ENCODE measurements at regions not wholly inside any gene's neighbourhood (a gene's known extent, or its start where the extent isn't known, plus 50 kb on each side); places are given as distances from the start of the nearest gene placed in this dataset.
"Not testable (repeated sequence)": the region's sequence is repeated elsewhere in the genome, so short reads cannot be mapped to it uniquely, and the experiment has no call there.

DNA sequence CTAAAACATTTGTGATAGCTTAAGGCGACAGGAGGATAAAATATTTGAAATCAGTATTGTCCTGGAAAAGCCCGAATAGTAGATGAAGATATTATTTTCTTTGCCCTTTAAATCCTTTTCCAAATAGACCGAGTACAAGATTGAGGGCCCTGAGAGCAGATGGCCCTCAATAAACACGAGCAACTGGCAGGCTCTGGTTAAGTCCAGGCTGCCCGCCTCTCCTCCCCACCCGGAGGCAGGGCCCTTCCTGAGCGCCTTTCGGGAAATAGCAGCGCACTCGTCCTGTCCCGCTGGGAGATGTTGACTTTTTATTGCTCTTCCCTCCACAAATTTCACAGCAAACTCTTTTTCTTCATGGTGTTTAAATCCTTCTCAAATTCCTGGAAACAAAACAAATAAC lies 50.8 kb upstream of the MAX start:
- peak; percentile 29 to 57 for DNase-seq

DNA sequence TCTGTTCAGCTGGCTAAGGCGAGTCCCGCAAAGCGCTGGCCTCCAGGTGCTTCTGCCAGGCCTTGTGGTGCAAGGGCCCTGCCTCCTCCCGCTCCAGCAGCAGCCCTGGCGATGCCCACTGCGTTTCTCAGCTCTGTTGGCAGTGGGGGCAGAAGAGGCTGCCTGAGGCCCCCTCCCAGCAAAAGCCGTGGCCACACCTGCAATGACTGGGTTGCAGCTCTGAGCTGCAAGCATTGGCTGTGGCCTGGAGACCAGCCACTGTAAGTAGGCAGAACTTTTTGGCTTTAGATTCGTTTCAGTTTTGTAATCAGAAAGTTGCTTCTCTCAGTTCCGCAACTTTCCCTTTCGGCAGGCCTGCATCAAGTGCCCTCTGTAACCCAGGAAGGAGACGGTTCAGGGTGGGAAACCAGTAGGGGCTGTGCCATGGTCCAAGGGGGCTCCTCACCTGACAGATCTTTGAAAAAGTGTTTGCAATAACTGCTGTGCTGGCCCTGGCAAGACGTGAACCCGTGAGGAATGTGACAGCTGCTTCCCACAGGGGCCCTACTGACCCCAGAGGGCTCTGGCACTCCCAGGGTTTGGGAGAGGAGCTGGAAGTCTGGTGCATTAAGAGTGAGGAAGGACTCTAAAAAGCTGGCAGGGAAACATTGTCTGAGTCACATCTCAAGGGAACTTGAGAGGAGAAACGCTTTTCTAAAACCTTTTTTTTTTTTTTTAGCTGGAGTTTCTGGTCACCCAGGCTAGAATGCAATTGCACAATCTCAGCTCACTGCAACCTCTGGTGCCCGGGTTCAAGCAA lies 54.5 kb upstream of the MAX start:
- DNase-seq: no peak

DNA sequence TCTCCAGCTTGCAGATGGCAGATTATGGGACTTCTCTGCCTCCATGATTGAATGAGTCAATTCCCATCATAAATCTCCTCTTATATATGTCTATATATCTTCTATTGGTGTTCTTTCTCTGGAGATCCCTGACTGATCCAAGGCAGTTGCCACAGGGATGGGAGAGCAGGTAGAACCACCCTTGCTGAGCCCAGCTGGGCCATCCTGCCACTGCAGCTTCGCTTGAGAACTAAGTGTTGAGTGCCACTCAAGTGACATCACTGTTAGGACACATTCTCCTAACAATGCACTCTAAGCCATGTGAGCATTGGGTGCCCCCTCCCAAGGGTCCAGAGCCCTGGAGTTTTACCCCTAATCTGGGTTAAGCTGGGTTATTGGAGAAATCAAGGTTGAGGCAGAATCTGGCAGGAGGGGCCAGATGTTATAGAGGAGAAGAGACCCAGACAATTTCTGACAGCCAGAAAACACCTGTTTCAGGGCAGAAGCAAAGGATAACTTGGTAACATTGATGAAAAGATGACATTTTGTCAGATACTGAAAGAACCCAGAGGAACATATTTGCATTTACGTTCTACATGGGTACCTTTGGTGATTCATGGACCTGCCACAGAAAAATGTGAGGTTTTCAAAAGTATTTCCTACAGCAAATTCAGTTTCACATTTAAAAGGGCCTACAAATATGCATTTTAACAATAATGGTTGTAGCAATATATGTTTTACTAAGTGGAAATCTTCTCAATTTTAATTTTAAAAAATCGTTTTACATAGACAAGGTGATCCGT lies 57.2 kb upstream of the MAX start:
- DNase-seq: no peak

DNA sequence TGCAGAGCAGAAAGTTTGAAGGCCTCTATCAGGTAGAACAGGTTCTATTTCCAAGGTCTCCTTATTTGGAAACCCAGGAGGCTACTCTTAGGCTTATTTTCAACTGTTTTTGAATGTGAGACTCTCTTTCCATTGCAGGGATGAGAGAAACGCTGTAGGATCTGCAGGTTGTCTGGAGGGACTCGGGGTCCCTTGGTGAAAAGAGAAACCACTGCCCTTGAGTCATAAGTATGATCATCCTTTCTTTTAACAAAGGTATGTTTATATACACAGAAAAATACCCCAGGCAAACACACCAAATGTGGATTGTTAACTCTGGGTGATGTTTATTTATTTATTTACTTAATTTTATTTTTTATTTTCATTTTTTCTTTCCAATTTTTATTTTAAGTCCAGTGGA lies 57.8 kb upstream of the MAX start:
- DNase-seq: no peak

DNA sequence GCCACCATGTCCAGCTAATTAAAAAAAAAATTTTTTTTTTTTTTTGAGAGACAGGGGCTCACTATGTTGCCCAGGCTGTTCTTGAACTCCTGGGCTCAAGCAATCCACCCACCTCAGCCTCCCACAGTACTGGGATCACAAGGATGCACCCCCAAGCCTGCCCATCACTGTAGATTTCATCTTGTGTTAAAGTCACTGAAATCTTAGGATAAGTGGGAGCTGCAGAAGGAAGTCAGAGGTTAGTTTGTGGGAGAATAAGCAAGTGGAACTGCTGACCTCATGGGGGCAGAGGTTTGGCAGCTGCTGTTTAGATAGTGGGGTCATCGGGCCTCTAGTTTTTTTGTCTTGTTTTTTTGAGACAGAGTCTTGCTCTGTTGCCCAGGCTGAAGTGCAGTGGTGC lies 59.7 kb upstream of the MAX start:
- no peak for DNase-seq

DNA sequence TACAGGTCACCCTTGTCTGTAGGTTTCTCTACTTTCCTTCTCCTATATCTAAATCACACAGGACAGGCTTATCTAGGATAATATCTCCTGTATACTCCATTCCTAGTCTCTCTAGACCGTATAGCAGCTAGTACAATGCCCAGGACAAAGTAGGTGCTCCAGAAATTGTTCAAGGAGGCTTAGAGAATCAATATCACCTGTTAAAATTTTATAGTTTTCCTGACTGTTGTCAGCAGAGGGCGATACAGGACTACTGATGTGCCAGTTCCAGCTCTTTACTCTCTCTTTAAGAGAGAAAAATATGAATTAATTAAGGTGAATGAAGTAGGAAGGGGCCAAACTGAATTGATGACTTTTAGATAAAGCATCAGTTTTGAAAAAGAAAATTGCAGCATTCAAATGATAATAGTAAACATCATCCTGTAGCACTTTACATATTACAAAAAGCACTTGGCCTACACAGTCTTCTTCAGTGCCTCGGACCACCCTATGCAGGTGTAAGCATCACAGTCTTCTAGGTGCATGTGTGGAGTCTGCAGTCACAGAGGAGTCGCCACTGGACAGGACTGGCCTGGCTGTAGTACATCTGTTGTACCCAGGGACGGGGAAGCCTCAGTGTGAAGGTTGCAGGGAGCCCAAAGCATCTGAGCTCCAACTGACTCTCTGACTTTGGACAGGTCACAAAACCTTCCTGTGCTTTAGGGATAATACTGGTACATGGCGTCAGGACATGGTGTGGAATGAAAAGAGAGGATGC lies 61.9 kb upstream of the MAX start:
- peak in 1 of 2 experiments; percentile 47 for DNase-seq

DNA sequence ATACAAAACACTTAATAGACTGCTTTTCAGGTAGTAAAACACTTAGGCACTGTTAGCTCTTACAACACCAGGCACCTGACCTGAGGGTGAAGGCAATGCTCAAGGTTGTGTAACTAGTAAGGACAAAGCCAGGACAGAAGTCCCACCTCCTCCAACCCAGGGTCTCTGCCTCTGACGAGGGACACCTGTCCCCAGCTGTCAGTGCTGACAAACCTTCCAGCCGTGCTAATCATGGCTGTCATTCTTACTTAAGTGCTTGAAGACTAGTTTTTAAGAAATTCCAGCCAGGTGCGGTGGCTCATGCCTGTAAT lies 62.5 kb upstream of the MAX start:
- DNase-seq: no peak

DNA sequence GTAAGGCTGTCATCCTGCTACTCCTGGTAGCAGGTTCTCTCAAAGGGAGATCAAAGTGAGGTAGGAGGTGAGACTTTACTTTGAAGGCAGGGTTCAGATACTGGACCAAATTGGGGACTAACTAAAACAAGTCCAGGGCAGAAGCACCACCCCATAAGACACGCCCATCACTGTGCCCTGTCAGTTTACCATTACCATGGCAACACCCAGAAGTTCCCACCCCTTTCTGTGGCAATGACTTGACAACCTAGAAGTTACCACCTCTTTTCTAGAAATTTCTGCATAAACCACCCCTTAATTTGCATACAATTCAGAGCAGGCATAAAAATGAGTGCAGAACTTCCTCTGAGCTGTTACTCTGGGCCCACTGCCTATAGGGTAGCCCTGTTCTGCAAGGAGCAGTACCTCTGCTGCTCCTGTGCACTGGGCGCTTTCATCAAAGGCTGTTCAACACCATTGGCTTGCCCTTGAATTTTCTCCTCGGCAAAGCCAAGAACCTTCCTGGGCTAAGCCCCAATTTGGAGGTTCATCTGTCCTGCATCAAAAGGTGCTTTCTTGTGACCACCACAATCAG lies 64.8 kb upstream of the MAX start:
- no peak for DNase-seq

DNA sequence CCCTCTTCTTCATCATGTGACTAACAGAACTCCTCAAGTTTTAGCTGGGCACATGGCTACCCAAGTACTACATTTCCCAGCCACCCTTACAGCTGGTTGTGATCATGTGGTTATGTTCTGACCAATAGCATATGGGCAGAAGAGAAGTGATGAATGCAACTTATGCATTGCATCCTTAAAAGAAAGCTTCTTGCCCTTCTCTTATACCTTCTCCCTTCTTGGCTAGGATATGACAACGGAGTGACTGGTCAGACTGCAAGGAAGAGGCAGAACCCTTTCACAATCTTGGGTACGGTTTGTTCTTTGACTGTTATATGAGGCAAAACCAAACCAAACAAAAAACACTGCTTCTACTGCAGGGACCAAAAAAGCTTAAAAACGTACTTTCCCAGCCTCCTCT lies 66.5 kb upstream of the MAX start:
- DNase-seq: no peak

DNA sequence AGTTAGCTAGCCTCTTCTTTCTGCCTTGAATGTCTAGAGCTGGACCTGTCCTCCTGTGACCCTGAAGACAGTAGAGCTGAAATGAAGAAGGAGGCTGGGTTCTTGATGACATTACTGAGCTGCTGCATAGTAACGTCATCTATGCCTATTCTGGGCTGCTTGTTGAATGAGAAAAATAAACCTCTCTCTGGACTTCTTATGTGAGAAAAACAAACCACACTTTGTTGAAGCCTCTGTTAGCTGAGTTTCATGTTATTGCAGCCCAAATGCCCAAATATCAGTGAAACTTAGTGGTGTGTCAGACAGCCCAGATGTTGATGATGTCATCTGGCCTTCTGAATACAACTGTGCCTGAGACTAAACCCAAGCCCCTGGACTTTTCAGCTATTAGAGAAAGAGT lies 67.0 kb upstream of the MAX start:
- no peak for DNase-seq

DNA sequence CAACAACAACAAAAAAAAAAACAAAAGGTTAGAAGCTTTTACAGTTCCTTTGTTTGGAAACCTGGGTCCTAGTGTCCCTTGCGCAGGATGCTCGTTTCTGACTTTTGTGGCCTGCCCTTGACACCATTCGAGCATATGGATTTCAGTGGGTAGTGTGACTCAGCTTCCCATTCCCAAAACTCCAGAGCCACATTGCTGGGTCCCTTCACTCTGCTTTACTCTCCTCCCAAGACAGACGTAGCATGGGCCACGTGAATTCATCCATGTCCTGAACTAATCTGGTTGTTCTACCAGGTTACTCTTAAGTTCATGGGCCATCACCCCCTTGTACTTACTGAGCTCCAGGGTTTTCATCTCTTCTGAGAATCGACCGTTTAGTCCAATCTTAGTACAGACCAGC lies 68.0 kb upstream of the MAX start:
- DNase-seq: no peak

DNA sequence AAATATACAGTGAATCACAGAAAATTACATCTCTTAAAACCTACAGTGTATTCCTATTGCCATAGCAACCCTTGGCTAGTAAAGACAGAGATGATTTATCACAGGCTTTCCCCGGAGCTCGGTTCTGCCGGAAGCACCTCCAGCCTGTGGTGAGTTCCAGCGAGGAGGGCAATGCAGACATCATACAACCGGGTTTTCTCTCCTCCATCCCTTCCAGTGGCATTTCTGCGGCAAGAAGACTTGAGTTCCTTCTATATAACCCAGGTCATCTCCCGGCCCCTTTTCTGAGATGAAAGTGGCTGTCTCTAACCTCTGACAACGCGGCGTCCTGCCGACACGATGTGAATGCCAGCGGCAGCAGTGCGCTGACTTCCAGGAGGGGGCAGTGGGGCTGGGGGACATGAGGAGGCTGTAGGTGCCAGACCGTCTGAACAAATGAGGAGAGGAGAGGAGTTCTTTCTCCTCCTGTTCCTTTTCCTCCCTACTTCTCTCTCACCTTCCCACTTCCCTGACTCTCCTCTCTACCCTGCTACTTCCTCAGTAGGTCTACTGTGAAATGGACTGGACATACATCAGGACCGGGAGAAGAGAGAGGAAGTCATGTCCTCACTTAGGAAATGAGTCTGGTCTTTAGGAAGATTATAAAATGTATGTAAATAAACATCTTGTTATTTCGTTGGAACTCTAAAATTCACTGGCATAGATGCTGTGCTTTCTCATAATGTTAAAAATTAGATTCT lies 68.6 kb upstream of the MAX start:
- peak; percentile 33 to 38 for DNase-seq

DNA sequence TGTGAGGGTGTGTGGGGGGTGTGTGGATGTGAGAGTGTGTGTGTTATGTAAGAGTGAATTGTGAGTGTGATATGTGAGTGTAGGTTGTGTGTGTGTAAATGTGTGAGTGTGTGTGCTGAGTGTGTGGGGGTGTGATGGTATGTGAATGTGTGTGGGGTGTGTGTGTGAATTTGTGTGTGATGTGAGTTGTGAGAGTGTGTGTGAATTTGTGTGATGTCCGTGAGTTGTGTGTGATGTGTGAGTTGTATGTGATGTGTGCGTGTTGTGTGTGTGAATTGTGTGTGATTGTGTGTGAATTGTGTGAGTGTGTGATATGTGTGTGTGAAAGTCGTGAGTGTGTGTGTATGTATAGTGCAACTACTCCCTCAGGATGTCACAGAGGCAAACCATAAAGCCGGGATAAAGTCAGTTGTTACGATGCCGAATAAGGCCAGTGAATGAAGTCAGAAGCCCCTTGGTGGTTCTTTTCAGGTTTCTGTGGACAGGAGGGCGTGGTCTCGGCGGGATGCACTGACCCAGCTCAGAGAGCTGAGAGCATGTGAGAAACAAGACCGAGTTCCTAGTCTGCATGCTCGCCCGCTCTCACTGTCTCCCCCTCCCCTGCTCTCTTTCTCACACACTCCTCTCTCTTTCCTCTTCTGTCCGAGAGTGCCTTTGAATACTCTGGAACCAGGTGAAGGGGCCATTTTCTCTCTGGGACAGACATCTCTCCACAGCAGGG lies 71.8 kb upstream of the MAX start:
- no peak for DNase-seq

DNA sequence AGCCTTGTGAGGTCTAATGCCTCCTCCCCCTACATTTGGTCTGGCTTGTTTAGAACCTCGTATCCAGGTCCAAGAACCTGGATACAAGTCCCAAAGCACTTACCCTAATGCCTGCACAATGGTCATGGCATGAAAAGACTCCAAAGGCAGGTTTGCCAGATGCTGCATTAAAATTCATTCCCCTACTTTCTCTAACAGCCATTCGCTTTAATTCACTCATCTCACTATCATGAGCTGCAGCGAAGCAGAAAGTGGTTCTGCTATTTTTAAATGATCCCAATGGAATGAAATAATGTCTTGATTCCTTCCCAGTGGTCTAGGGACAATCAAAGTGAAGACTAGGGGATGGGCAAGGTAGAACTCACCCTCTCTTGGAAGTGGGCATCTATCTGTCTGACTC lies 72.5 kb upstream of the MAX start:
- no peak for DNase-seq

DNA sequence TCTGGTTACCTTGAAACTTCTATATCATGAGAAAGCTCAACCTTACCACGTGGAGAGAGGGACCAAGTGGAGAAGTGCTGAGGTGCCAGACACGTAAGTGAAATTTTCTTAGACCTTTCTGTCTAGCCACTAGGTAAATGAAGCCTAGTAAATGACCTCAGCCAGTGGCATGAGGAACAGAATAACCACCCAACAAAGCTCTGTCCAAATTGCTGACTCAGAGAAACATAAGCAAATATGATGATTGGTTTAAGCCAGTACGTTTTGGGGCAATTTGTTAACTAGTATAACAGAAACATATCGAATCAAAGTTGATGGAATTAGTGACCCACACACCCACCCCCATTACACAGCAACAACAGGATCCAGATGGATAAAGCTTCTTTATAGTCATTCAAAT lies 75.2 kb upstream of the MAX start:
- DNase-seq: no peak

DNA sequence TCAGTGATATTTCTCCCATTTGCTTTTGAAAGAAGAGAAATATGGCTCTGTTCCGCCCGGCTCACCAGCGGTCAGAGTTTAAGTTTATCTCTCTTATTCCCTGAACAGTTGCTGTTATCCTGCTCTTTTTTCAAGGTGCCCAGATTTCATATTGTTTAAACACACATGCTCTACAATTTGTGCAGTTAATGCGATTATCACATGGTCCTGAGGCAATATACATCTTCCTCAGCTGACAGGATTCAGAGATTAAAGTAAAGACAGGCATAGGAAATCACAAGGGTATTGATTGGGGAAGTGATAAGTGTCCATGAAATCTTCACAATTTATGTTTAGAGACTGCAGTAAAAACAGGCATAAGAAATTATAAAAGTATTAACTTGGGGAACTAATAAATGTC lies 76.9 kb upstream of the MAX start:
- not testable (repeated sequence) for DNase-seq

DNA sequence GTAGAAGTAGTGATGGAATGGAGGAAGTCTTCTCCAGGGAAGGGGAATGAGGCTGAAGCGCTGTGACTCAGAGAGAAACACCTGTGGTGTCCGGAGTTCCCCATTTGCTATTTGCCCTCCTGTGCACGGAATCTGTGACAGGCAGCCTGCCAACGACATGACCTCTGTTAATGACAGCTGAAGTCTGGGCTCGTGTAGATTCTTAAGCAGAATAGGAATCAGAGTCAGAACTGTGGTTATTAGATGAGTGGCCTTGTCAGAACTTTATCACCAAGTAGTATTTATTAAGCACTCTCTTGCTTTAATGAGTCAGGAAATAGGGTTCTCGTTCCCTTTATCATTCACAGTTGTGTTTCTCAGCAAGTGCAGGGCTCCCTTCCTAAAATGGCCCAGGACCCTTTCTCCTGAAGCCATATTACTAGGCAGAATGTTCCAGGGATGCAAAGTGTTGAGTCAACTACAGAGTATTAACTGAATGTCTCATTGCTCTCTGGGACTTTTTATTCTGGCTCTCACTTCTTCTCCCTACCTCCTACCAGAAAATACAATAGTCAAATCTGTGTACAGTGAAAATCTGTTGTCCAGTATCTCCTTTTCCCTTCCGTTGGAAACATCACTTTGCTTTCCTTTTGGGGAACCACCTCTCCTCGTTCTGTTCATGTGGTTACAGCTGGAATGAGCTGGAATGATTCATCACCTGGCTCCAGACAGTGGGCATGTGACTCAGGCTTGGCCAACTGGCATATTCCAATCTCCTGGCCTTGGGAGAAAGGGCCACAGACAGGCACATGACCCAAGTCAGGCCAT lies 77.8 kb upstream of the MAX start:
- no peak for DNase-seq

DNA sequence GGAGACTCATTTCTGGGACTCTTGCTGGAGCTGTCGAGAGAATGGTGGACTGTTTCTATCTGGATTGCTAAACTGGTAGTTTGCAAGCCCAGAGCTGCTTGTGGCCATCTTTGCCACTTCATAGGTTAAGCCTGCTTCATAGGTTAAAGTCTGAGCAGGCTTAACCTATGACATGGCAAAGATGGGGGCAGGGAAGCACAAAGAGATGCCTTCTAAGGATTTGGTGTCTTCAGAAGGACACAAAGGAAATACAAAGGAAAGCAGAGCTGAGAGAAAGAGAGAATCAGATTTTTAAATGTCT lies 78.4 kb upstream of the MAX start:
- DNase-seq: no peak

DNA sequence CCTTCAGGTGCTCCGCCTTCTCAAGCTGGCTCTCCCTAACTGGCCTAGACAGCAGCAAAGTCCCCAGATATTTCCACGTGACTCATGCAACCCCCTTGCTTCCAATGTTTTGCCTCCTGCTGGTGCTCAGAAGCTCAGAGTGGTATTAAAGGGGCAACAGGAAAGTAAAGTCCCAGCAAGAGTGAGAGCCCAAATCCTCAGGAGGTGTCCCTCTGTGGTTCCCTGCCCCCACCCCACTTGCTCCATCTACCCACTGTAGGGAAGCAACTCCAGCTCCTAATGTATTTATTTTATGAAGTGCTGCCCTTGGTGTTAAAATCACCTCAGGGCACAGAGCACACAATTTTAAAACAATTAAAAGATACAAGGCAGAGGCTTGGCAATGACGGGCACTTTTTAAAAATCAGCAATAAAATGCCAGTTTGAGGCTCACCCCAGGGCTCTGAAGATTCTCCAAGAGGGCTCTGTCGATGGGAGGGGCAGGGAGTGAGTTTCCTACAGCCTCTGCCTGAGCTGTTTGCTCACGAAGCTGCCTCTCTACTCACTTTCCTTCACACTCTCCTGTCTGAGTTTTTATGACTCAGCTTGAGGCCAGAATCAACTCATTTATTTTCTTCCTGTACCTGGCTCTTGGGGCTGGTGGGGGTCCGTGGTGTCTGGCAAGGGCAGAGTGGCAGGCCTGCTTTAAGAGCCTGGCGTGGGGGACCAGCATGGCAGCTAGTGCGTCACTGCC lies 81.9 kb upstream of the MAX start:
- DNase-seq: no peak

DNA sequence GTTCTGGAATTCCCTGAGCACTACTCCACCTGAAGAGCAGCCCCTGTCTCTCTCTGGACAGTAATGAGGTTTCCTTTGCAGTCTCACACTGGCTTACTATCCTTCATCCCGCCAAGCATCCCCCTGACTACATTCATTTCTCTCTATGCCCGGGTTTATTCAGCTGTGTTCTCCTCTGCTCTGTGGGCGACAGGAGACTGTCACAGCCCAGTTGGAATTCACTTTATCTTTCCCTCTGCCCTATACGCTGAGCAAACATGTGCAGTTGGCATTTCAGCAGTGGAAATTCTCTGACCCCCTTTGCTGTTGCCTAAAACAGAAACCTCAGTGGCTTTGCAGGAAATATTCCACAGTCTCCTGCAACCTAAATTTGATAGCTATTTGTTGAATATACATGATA lies 83.5 kb upstream of the MAX start:
- no peak for DNase-seq

DNA sequence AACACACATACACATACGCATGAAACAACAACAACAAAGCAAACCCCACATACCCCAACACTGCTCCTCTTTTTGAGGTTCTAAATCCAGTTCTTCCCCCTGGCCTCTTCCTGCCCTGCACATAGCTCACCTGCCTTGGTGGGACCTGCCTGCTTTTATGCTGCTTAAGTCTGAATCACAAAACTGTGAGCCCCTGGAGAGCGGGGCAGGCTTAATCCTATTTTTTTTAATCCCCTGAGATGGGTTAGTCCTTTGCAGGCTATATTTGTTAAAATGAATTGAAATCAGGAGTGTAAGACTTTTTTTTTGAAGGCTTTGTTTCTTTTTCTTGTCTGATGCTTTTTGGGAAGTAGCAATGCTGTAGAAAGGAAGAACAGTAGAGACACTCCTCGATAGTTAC lies 84.6 kb upstream of the MAX start:
- DNase-seq: no peak
